Endothelial cell of umbilical vein (primary cell): ENCODE measurements at regions not wholly inside any gene's neighbourhood (a gene's known extent, or its start where the extent isn't known, plus 50 kb on each side); places are given as distances from the start of the nearest gene placed in this dataset.
"Not testable (repeated sequence)": the region's sequence is repeated elsewhere in the genome, so short reads cannot be mapped to it uniquely, and the experiment has no call there.

ENCODE experiments used
- BruUV-seq: library from RNA; stranded (reverse); fragments of 400-500 nt; replicated peaks from 2 replicates; lab custom pipeline; 2021; lab: Mats Ljungman, UMichigan
- CTCF ChIA-PET: fragments of 300-600, 350-600 bp; sonication (Branson Sonifier 250); formaldehyde crosslinking; loops from one replicate; lab custom pipeline; 2021; ENCODE audit warnings: antibody characterized with exemption, inconsistent platforms; lab: Charles Lee
- POLR2A ChIA-PET: fragments of 300-600, 350-600 bp; sonication (Branson Sonifier 250); formaldehyde crosslinking; loops from one replicate; lab custom pipeline; 2021; ENCODE audit warnings: antibody characterized with exemption, inconsistent platforms; lab: Charles Lee
- DNase-seq: peaks from one replicate; pipeline ENCODE4 v3.0.0-alpha.2; 2011; ENCODE audit warnings: low read depth, low spot score
- FAIRE-seq: peaks from 2 replicates; lab custom pipeline; 2011; peaks lifted over from hg19 to GRCh38; lab: Jason Lieb, UNC
- H2AFZ ChIP-seq: 2 replicates; pipeline ENCODE4 v1.6.0; 2012; ENCODE audit warnings: low read depth, low read length, control low read depth, inconsistent platforms
- H3K27ac ChIP-seq: 2 replicates; pipeline ENCODE4 v1.5.1; 2011; ENCODE audit warnings: low read depth, mild to moderate bottlenecking, control low read depth, low read length, moderate library complexity; ENCODE audit not compliant: insufficient read depth
- H3K27me3 ChIP-seq, 2 experiments: 2 replicates each; pipeline versions ENCODE4 v1.6.0 to v1.6.1; 2011; ENCODE audit warnings: low read length in 2 of 2, mixed read lengths in 1 of 2; ENCODE audit not compliant: control insufficient read depth in 2 of 2, insufficient read depth in 2 of 2
- H3K36me3 ChIP-seq, 2 experiments: 2 replicates in 1 of 2; 3 replicates in 1 of 2; pipeline ENCODE4 v1.5.1; 2011; ENCODE audit warnings: low read length in 2 of 2, mild to moderate bottlenecking in 1 of 2, moderate library complexity in 1 of 2; ENCODE audit not compliant: control insufficient read depth in 2 of 2, insufficient read depth in 2 of 2; ENCODE audit errors: extremely low read depth in 1 of 2
- H3K4me1 ChIP-seq: 3 replicates; pipeline ENCODE4 v1.5.1; 2011; ENCODE audit warnings: mild to moderate bottlenecking, low read length; ENCODE audit not compliant: control insufficient read depth, insufficient read depth; ENCODE audit errors: extremely low read depth
- H3K4me2 ChIP-seq: 2 replicates; pipeline ENCODE4 v1.6.1; 2011; ENCODE audit warnings: low read length, control low read depth, mixed read lengths; ENCODE audit not compliant: insufficient read depth
- H3K4me3 ChIP-seq, 3 experiments: fragments of 200-600 bp in 1 of 3; sonication (generic), shearing (Covaris generic) in 1 of 3; replicated peaks in 1 of 3; 2 replicates each; pipeline ENCODE4 v1.5.1; 2011 to 2016; ENCODE audit warnings: control low read depth in 3 of 3, low read length in 3 of 3, mild to moderate bottlenecking in 2 of 3, inconsistent platforms in 1 of 3, low read depth in 1 of 3, moderate library complexity in 1 of 3; ENCODE audit not compliant: insufficient read depth in 1 of 3
- H3K79me2 ChIP-seq: 2 replicates; pipeline ENCODE4 v1.6.0; 2012; ENCODE audit warnings: low read length, inconsistent platforms; ENCODE audit not compliant: control insufficient read depth, insufficient read depth
- H3K9ac ChIP-seq: replicated peaks from 2 replicates; pipeline ENCODE3; 2011; ENCODE audit warnings: low read length, control low read depth; ENCODE audit not compliant: insufficient read depth; ENCODE audit errors: extremely low read depth
- H3K9me1 ChIP-seq: replicated peaks from 3 replicates; pipeline ENCODE4 v1.6.0; 2011; ENCODE audit warnings: mild to moderate bottlenecking, low read length; ENCODE audit not compliant: control insufficient read depth, insufficient read depth; ENCODE audit errors: extremely low read depth
- H3K9me3 ChIP-seq: replicated peaks from 2 replicates; pipeline ENCODE4 v1.5.1; 2012; ENCODE audit warnings: low read length, inconsistent platforms; ENCODE audit not compliant: control insufficient read depth, insufficient read depth
- H4K20me1 ChIP-seq: replicated peaks from 2 replicates; pipeline ENCODE3; 2011; ENCODE audit warnings: mild to moderate bottlenecking, low read length; ENCODE audit not compliant: control insufficient read depth, insufficient read depth; ENCODE audit errors: extremely low read depth
- EZH2 ChIP-seq: IDR thresholded peaks from 2 replicates; pipeline ENCODE4 v1.6.1; 2012; ENCODE audit warnings: borderline replicate concordance, low read depth, mild to moderate bottlenecking, moderate library complexity, low read length, inconsistent platforms; ENCODE audit not compliant: severe bottlenecking
- FOS ChIP-seq: IDR thresholded peaks from 2 replicates; pipeline ENCODE4 v1.6.1; 2011; ENCODE audit warnings: mild to moderate bottlenecking, low read length, moderate library complexity, borderline replicate concordance; ENCODE audit not compliant: insufficient read depth
- GATA2 ChIP-seq: IDR thresholded peaks from 2 replicates; pipeline ENCODE4 v1.7.0; 2011; ENCODE audit warnings: low read depth, mild to moderate bottlenecking, moderate library complexity, mixed read lengths, low read length; ENCODE audit not compliant: insufficient read length, insufficient read depth
- JUN ChIP-seq: IDR thresholded peaks from 2 replicates; pipeline ENCODE4 v1.6.1; 2011; ENCODE audit warnings: borderline replicate concordance, low read depth; ENCODE audit not compliant: insufficient read length, insufficient read depth
- MYC ChIP-seq: IDR thresholded peaks from one replicate; pipeline ENCODE4 v1.6.1; 2011; ENCODE audit warnings: mild to moderate bottlenecking, low read depth, low read length
- POLR2A ChIP-seq: IDR thresholded peaks from 2 replicates; pipeline ENCODE4 v1.6.1; 2012; ENCODE audit warnings: low read depth, mild to moderate bottlenecking, control low read depth, low read length
- POLR2AphosphoS5 ChIP-seq: IDR thresholded peaks from 2 replicates; pipeline ENCODE4 v1.6.1; 2012; ENCODE audit warnings: low read depth, mild to moderate bottlenecking, control low read depth, low read length, moderate library complexity; ENCODE audit not compliant: insufficient read depth
- dilution Hi-C: fragments of 300-500 bp; cut with MboI; formaldehyde crosslinking; loops from one replicate; pipeline ENCODE4 v1.15.0; 2019; ENCODE audit warnings: low sequenced_read_pairs; ENCODE audit not compliant: extremely low pct_ligation_motif_present
- intact Hi-C: fragments of 100-400 bp; cut with micrococcal nuclease; formaldehyde crosslinking; loops from one replicate; pipeline ENCODE4 v1.10.0; 2022
- TF ChIP-seq, protein P1 (sequence below), 2 donors: IDR thresholded peaks; 1 replicate in 1 of 2; 2 replicates in 1 of 2; pipeline ENCODE4 v1.5.1; 2011; ENCODE audit warnings: low read length in 2 of 2, mild to moderate bottlenecking in 2 of 2, moderate library complexity in 2 of 2, control low read depth in 1 of 2, inconsistent platforms in 1 of 2, low read depth in 1 of 2; ENCODE audit not compliant: insufficient read depth in 1 of 2; ENCODE audit errors: extremely low read depth in 1 of 2
- TF ChIP-seq, protein P2 (sequence below): IDR thresholded peaks from 2 replicates; pipeline ENCODE4 v1.6.1; 2011; ENCODE audit not compliant: insufficient read depth, insufficient read length

DNA sequence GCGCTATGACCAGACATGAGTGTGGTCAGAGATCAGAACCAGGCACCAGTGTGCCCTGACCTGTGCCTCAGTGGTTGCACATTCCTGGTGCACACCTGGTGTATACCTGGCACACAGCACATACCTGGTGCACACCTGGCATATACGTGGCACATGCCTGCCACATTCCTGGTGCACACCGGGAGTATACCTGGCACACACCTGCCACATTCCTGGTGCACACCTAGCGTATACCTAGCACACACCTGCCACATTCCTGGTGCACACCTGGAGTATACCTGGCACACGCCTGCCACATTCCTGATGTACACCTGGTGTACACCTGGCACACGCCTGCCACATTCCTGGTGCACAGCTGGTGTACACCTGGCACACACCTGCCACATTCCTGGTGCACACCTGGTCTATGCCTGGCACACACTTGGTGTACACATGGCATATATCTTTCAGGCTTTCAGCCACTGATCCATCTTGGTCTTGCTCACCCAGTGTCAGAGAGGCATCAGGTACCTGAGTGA, 61.3 kb upstream of the ADGRL1 start:
- Histone ChIP-seq H3K4me1 (no peaks in the 10 kb centered on the region), H3K36me3 (no peaks in the 10 kb centered on the region), H3K27ac (no peak overlapping the region), H3K9ac (no peak overlapping the region), H3K27me3 (peaks cover 17% of the 10 kb centered on the region in 2 experiments), H3K79me2 (no peaks in the 10 kb centered on the region), H2AFZ (no peak overlapping the region), H3K4me3 (no peak overlapping the region), H3K9me3 (no peaks in the 10 kb centered on the region), H4K20me1 (no peaks in the 10 kb centered on the region), H3K4me2 (no peak overlapping the region), H3K9me1 (no peaks in the 10 kb centered on the region)
- CTCF ChIA-PET = interaction anchor here (1.7 kb wide), 1 partner anchor 50 kb away, joined by 5 read pairs; no protein-coding TSS in a partner anchor
- intact Hi-C loops (no loop called here), dilution Hi-C loops (no loop called here)
- TF ChIP-seq EZH2 = no peak
- no peak for TF ChIP-seq POLR2AphosphoS5
- TF ChIP-seq, protein P1, sequence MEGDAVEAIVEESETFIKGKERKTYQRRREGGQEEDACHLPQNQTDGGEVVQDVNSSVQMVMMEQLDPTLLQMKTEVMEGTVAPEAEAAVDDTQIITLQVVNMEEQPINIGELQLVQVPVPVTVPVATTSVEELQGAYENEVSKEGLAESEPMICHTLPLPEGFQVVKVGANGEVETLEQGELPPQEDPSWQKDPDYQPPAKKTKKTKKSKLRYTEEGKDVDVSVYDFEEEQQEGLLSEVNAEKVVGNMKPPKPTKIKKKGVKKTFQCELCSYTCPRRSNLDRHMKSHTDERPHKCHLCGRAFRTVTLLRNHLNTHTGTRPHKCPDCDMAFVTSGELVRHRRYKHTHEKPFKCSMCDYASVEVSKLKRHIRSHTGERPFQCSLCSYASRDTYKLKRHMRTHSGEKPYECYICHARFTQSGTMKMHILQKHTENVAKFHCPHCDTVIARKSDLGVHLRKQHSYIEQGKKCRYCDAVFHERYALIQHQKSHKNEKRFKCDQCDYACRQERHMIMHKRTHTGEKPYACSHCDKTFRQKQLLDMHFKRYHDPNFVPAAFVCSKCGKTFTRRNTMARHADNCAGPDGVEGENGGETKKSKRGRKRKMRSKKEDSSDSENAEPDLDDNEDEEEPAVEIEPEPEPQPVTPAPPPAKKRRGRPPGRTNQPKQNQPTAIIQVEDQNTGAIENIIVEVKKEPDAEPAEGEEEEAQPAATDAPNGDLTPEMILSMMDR (IDR thresholded peaks at IDR 0.05; ENCODE audit: extremely low read depth in 1 of 2, insufficient read depth in 1 of 2, low read depth in 1 of 2, low read length in 2 of 2) = no peak
- no peak for TF ChIP-seq MYC
- no peak for TF ChIP-seq POLR2A
- TF ChIP-seq, protein P2, sequence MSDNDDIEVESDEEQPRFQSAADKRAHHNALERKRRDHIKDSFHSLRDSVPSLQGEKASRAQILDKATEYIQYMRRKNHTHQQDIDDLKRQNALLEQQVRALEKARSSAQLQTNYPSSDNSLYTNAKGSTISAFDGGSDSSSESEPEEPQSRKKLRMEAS = no peak
- no peak for TF ChIP-seq JUN
- TF ChIP-seq FOS = no peak
- TF ChIP-seq GATA2 = no peak
- BruUV-seq = no TSS peak
- DNase-seq (no peak), FAIRE-seq (no peak)
- POLR2A ChIA-PET = no interaction called here

DNA sequence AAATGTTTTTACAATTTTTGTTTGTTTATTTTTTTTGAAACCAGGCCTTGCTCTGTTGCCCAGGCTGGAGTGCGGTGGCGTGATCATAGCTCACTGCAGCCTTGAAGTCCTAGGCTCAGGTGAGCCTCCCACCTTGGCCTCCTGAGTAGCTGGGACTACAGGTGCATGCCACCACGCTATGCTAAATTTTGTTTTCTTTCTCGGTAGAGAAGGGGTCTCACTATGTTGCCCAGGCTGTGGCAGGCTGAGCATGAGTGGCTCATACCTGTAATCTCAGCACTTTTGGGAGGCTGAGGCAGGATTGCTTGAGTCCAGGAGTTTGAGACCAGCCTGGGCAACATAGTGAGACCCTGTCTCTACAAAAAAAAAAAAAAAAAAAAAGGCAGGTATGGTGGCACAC, 60.2 kb upstream of the ADGRL1 start:
- intact Hi-C loops, FAIRE-seq, H3K9me1 ChIP-seq, DNase-seq, POLR2A ChIA-PET, H3K9me3 ChIP-seq, H4K20me1 ChIP-seq, BruUV-seq, dilution Hi-C loops, H3K27ac ChIP-seq, H3K79me2 ChIP-seq, H2AFZ ChIP-seq, H3K4me1 ChIP-seq, H3K9ac ChIP-seq, H3K4me3 ChIP-seq, H3K36me3 ChIP-seq, H3K4me2 ChIP-seq: not testable (repeated sequence)
- peaks cover 17% of the 10 kb centered on the region in 2 experiments for H3K27me3 ChIP-seq
- CTCF ChIA-PET = interaction anchor here (3.0 kb wide), 1 partner anchor 49 kb away, joined by 9 read pairs; no protein-coding TSS in a partner anchor
